PC-9 (cell line): ENCODE measurements at regions not wholly inside any gene's neighbourhood (a gene's known extent, or its start where the extent isn't known, plus 50 kb on each side); places are given as distances from the start of the nearest gene placed in this dataset.

Source experiments
- EZH2 ChIP-seq: fragments of 200-600 bp; sonication (generic); IDR thresholded peaks from 2 replicates; pipeline ENCODE4 v1.8.0; 2017; ENCODE audit warnings: antibody characterized with exemption, low read depth
- TF ChIP-seq, protein P1 (sequence below): fragments of 200-600 bp; sonication (generic); conservative IDR thresholded peaks from 2 replicates; pipeline ENCODE4 v1.6.1; 2017; ENCODE audit warnings: mixed run types, antibody characterized with exemption, mild to moderate bottlenecking, moderate library complexity

GRCh38 chr12:43058616-43059015 lies 469.1 kb upstream of the PRICKLE1 start:
- TF ChIP-seq, protein P1, sequence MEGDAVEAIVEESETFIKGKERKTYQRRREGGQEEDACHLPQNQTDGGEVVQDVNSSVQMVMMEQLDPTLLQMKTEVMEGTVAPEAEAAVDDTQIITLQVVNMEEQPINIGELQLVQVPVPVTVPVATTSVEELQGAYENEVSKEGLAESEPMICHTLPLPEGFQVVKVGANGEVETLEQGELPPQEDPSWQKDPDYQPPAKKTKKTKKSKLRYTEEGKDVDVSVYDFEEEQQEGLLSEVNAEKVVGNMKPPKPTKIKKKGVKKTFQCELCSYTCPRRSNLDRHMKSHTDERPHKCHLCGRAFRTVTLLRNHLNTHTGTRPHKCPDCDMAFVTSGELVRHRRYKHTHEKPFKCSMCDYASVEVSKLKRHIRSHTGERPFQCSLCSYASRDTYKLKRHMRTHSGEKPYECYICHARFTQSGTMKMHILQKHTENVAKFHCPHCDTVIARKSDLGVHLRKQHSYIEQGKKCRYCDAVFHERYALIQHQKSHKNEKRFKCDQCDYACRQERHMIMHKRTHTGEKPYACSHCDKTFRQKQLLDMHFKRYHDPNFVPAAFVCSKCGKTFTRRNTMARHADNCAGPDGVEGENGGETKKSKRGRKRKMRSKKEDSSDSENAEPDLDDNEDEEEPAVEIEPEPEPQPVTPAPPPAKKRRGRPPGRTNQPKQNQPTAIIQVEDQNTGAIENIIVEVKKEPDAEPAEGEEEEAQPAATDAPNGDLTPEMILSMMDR, result no peak
- no peak for TF ChIP-seq EZH2
